NCI-H2196 treated with DMSO at 0.1 percent for 48 hours (cell line): ENCODE measurements at regions not wholly inside any gene's neighbourhood (a gene's known extent, or its start where the extent isn't known, plus 50 kb on each side); places are given as distances from the start of the nearest gene placed in this dataset.
"Not testable (repeated sequence)": the region's sequence is repeated elsewhere in the genome, so short reads cannot be mapped to it uniquely, and the experiment has no call there.

ENCODE experiments used
- DNase-seq: peaks from one replicate; lab custom pipeline; 2025; ENCODE audit not compliant: unreplicated experiment; lab: John Stamatoyannopoulos, UW

DNA sequence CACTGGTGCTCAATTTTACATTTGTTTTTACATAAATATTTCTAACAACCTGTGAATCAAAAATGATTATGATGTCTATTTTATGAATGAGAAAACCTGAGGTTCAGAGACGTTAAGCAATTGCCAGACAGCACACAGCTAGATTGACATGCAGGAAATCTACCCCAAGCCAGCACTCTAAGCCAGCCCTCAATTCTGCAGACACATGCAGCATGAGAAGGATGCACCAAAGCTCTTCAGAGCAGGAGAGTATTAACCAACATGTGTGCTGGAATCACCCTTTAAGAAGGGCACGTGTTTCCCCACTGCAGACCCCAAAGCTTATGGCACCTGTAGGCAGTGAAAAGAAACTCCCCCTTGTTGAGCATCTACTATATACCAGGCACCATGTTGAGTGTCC, 126.1 kb upstream of the ARHGEF3 start:
- no peak for DNase-seq

DNA sequence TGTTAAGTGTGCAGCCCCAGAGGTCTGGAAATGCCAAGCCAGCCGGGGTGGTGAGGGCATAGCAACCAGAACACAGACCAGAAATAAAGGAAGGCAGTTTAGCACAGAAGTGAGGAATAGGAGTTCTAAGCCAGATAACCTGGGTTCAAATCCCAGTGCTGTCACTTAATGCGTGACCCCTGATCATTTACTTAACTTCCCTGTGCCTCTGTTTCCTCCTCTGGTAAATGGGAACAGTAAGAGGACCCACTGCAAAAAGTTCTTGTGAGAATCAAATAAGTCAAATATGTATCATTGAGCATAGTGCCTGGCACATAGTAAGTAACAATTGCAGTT, 125.2 kb upstream of the ARHGEF3 start:
- no peak for DNase-seq

DNA sequence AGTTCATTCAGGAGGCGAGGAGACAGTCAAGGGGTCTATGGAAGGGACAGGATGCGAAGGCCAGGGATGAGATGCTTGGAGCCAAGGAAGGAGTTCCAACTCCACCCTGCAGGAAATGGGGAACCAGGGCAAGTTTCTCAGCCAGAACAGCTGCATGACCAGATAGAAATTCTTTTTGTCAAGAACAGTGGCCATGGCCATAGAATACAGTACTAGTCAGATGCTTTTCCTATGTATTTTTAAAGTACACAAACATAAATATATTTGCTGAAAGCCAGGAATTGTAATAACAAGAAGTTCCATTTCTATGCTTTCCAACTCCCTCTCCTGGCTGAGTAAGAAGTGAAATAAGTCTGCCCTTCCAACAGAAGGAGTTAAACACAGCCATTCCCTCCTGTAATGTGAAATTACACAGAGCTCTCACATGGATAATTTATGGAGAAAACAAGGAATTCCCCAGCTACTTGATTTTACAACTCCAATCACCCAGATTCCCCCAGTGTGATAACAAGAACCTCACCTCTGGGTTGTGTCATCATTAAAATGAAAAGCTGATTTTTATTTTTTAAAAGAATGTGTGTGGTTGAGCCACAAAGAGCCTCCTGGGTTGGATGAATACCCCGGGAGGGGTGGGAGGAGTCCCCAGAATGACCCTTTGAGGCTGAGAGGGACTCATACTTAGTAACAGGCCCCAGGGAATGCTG, 124.6 kb upstream of the ARHGEF3 start:
- no peak for DNase-seq

DNA sequence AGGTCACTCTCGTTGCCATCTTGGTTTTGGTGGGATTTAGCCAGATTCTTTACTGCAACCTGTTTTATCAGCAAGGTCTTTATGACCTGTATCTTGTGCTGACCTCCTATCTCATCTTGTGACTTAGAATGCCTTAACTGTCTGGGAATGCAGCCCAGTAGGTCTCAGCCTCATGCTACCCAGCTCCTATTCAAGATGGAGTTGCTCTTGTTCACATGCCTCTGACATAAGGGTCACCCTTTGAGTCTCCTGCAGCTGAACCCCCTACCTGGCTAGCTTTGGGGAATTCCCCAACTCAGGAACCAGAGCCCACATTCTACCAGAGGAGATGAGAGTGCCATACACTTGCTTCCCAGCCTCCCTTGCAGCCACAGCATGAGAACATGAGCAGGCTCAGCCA, 123.0 kb upstream of the ARHGEF3 start:
- DNase-seq, result not testable (repeated sequence)

DNA sequence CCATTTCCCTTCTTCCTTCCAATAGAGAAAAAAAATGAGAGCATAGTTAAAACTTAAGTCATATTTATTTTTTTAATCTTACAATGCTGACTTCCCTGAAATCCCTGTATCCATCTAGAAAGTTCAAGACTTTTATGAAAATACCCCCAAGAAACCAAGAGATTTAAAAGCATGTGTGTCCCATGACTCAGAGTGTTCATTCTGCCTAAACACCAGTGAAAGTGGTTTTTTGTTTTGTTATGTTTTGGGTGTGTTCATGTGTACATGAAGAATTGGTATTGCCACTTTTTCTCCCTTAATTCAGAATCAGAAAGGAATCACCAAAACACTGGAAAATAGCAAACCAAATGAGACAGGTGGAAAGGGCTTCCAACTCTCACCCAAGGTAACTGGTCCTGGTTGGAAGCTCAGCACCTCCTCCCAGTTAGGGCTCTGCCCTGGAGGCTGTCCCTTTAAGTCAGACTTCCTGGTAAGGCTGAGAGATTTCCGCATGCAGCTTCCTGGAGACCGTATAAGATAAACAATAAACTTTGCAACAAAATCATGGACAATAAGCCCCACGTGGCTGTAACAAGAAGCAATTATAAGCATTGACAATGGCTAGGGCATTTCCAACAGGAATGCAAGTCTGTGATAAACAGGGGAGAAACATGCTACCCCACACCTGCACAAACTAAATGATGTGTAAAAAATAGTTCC, 121.9 kb upstream of the ARHGEF3 start:
- no peak for DNase-seq

DNA sequence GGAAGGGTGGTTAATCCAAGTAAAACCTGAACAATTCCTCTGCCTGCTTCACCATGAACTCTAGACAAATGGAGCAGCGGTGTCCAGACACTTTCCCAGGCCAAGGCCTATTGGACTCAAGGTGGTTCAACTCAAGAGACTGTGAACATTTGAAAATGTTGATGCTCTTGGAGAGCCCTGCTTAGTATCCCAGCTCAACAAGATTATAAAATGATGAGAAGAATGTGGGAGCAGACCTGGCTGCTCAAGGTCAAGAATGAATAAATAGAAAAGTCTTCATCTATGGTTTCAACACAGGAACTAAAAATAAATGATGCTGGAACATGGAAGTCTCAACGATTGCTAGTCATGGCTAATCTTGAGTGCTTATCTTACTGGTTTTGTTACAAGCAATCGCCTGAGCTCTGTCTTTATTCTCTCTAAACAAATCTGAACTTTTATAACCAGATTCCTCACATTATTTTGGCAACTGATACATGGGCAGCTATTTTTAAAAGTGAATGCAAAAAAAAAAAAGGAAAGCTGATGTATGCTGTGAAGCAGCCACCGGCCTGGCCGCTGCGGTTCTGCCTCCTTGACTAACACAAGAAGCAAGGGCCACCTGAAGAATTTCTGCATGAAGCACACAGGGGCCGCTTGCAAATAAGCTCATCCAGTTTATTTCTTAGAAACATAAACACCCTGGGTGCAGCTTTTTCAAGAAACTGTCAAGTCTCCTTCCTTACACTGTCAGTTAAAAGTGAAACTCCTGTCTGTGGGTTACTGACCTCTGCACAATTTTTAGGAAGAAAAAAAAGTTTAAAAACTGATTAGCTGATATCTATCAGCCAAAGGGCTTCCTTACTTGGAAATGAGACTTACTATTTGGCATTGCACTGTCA, 120.1 kb upstream of the ARHGEF3 start:
- DNase-seq, result no peak

DNA sequence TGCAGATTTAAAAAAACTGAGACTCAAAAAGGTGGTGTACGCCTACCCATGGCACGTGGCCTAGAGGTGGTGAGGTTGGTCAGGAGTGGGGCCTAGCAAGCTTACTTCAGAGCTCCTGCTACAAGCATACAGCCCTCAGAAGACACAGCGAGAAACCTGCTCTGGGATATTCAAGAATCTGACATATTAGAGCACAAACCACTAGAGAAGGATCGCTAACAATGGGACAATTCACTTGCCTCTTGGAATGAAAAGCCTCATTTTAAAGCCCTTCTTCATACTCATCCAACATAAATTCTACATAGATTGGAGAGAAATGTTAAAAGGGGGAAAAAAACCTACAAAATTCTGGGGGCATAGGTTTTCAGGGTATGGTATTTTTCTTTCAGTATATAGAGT, 118.0 kb upstream of the ARHGEF3 start:
- DNase-seq, result no peak

DNA sequence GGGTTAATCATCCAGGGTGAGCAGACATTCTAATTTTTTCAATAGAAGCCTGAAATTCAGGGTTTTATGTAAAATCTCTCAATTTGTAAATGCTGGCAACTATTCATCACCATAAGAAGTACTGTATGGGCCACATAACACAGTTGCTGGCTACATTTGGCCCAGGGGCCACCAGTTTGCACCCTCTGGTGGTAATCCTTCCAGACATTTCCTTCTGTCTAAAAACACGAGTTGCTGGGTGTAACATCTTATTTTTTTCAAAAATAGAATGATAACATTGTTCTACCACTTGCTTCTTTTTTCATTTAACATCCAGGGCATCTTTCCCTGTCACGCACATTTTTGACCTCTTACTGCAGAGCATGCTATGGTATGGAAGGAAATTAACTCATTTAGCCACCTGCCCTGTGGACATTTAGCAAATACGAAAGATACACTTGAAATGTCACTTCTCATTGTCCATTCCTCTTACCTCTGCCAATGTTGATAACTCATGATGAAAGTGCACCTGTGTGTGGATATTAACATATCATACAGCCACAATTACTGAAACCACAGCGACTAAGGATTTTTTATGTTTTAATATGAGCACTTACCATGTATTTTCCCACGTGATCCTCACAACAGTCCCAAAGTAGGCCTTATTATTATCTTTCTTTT, 117.5 kb upstream of the ARHGEF3 start:
- peak; percentile 4 for DNase-seq

DNA sequence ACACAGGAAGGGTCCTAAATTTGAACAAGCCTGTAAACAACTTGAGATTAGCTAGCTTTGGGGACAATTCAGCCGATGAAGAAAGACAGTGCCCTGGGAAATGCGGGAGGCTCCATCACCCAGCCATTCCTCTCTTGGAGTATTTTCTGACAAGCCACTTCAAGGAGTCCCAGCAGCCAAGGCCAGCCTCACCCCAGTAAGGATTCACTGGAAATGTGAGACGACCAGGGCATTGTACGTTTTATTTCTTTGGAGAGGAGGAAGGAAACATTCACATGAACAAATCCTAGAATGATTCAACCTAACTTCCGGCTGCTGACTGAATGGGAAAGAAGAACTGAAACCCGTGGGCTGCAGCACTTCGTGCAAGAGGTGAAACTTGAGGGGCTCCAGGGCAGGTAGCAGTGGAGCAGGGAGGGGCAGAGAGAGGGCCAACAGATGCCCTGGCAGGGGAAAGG, 116.4 kb upstream of the ARHGEF3 start:
- no peak for DNase-seq

DNA sequence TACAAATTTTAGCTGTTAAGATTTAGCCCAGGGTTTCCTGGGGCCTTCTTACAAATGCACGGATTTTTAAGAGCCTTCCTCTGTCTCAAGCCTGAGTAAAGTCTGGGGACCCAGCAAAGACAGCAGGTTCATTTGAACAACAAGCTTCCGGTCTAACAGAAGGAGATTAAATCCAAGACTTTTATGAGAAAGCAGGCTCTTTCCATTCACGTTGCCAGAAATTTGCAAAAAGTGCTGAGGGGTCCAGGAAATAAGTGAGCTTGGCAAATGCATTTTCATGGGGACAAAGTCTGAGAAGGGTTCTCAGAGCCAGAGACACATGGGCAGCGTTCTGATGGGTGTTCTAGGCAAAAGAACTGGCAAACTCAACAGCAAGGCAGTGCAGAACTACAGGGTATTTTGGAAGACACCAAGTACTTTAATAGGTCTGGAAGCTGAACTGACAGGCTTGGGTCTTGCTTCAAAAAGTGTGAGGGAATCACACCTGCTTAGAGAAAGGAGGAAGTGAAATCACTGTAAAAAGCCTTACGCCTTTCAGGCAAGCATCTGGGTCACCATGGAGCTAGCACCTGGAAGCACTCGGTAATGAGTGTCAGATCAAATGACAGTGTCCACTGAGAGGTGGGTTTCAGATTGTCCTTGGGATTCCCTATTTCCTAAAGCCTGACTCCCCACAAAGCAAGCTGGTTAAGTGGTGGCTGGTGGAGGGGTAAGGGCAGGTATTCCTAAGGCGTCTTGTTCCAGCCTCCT, 115.8 kb upstream of the ARHGEF3 start:
- DNase-seq, result peak; percentile 11

DNA sequence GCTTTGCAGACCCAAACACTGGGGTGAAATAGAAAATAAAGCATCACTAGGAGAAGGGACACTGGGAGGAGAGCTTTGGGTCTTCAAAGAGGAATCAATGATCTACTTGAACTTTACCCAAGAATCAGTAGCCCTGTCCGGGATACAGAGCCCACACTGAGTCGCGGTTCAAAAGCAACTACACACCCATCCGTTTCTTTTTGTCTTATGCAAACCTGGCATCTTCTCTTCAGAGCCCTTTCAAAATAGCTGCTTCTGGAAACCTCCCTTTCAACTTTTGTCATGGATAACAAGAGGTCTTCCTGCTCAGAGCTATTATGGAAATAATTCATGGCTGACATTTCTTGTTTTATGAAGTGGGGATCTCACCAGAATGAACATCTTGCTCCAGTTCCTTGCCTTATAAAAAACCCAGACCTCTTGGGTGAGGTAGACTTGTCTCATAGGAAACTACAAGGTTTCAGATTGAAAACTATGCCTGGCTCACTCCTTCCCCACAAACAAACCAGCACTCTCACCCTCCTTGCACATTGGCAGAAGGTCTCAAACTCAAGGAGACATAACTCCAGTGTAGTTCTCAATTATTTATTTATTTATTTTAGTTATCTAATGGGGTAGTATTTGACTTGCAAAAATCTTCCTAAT, 115.1 kb upstream of the ARHGEF3 start:
- DNase-seq, result no peak

DNA sequence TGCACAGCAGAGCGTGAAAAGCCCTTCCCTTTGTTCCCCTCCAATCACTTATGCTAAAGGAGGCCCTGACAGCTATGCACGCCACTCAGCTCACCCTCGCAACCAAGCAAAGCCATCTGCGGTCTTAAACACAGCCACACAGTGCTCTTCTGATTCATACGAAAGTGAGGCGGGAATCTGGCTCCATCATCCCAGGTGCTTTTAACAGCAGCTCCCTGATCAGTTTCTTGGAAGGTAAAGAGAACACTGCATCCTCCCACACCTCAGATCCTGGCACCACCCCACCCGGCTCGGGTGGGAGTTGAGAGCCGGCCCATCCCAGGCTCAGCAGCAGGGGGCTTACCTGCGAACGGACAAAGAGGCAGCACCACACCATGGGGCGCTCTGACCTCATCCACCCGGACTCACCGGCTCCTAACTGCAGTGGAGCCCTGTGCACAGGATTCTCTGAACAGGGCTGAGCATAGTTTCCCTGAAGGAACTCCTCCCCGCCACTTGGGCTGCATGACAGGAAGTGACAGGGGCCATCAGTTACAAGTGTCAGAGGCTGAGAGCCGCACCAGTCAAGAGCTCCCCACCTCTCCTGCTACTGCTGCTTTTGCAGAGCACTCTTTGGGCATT, 114.3 kb upstream of the ARHGEF3 start:
- DNase-seq, result no peak

DNA sequence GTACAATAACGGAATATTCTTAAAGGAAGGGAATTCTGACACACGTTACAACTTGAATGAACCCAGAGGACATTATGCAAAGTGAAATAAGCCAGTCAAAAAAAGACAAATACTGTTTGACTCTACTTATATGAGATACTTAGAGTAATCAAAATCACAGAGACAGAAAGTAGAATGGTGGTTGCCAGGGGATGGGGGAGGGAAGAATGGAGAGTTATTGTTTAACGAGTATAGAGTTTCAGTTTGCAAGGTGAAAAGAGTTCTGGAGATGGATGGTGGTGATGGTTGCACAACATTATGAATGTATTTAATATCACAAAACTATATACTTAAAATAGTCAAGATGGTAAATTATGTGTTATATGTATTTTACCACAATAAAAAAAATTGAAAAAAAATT, 112.9 kb upstream of the ARHGEF3 start:
- no peak for DNase-seq

DNA sequence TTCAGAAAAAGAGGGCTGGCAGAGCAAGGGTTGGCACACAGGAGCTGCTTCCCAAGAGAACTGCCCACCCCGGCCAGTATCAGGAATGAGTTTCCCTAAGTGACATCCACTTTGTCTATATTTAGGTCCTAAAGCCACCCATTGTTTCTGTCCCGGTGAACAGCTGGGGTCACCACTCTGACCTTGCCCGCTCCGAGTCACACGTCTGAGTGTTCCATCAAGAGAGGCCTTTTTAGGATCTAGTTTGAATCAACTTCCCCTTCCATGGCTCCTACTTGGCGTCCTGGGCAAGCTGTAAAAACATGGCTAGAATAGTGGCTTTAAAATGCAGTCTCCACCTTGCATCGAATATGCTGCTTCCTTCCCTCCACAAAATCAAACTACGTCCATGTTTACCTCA, 109.6 kb upstream of the ARHGEF3 start:
- no peak for DNase-seq

DNA sequence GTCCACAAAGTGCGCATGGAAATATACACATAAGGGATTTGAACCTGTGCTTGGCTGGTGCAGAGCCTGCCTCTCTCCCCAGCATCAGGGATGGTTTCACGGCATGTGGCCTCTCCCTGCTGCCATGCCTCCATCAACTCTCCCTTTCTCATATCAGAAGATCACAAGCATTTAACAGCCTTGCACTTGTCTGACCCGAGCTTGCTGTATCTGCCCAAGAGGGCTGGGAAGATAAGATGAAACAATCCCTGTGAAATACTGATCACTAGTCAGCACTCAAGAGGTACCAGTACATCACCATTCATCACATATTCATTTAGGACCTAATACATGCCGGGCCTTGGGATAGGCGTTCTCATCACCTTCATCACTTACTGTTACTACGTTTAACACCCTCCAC, 107.6 kb upstream of the ARHGEF3 start:
- no peak for DNase-seq

DNA sequence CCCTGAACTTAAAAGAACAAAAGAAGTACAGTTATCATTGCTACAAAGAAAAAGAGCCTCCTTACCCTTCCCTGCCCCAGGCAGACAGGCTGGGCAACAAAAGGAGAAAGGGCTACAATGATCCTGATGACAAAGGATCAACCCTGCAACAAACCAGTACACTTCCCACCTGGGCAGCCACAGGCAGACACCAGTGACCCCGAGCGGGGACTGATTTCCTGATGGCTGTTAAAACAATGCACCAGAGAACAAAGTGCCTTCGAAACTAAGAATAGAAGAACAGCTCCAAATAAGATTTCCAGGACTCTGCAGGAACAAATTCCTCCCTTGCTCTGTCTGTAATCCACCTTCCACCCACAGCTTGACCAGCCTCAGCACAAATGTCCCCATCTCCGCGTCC, 106.3 kb upstream of the ARHGEF3 start:
- no peak for DNase-seq

DNA sequence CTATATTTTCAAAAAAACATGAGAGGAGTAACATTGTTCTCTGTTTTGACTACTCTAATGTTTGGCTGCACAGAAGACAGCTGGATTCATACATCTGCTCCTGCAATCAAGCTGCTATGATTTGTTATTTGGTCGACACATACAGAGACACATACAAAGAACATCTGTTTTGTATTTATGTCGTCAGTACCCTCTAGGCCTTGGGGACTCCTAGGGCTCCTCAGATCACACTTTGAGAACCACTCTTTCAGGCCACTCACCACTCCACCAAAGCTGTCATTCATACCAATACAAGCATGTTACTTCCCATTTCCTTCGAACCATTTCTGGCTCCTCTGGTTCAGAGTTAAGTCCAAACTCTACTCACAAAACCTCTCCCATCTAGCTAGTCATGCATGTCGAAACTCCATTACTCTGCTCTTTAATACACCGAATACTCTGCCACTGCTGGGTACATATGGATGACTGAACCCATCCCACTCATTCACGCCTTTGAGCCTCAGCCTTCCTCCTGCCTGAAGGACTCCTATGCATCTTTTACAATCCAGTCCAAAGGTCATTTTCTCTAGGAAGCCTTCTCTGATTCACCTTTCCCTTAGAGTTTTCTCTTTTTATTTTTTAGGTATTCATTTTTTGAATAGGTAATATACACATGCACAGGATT, 102.9 kb upstream of the ARHGEF3 start:
- no peak for DNase-seq

DNA sequence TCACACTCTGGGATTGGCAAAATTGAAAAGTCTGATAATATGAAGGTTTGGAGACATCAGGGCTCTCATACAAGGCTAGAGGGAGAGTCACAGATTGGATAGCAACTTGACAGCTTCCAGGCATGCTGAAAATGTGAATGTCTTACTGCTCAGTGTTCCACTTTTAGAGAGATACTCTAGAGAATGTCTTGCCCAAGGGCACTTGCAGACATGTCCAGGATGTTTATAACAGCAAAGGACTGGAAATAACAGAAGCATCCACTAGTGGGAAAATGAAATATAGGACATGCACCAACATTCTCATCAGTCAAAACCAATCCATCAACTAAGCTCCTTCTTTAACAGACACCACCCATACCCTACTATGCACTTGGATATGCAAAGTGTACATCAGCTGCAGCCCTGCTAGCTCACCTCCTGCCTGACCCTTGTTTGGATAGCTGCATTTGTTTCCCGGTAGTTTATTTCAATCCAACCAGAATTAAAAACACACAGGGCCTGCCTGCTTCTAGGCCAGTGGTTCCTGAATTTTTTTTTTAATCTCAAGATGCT, 101.6 kb upstream of the ARHGEF3 start:
- DNase-seq, result no peak
